Stimulated activated effector memory CD8-positive, alpha-beta T cell treated with anti-CD3 and anti-CD28 coated beads, Interleukin-12 subunit alpha, Interleukin-12 subunit beta, amount 100 ng/mL, for 72 hours (primary cell): ENCODE measurements at regions not wholly inside any gene's neighbourhood (a gene's known extent, or its start where the extent isn't known, plus 50 kb on each side); places are given as distances from the start of the nearest gene placed in this dataset.

Experiments used
- ATAC-seq: fragments of 150-1000 bp; cut with Tn5 transposase; 2 replicates; pipeline ENCODE4 v1.10.0; 2021
- DNase-seq, 2 donors: peaks; one replicate each; pipeline ENCODE4 v3.0.0; 2021 to 2022; ENCODE audit warnings: low spot score in 2 of 2
- H3K27ac Mint-ChIP-seq: one replicate; pipeline ENCODE4 v1.8.0; 2022; ENCODE audit warnings: mild to moderate bottlenecking, mixed read lengths
- H3K36me3 Mint-ChIP-seq: one replicate; pipeline ENCODE4 v1.8.0; 2022; ENCODE audit warnings: mild to moderate bottlenecking, mixed read lengths
- H3K4me1 Mint-ChIP-seq: one replicate; pipeline ENCODE4 v1.8.0; 2022; ENCODE audit warnings: mixed read lengths
- H3K4me3 Mint-ChIP-seq: one replicate; pipeline ENCODE4 v1.8.0; 2022; ENCODE audit warnings: mild to moderate bottlenecking, mixed read lengths
- H3K9me3 Mint-ChIP-seq: one replicate; pipeline ENCODE4 v1.8.0; 2022; ENCODE audit warnings: mixed read lengths

DNA sequence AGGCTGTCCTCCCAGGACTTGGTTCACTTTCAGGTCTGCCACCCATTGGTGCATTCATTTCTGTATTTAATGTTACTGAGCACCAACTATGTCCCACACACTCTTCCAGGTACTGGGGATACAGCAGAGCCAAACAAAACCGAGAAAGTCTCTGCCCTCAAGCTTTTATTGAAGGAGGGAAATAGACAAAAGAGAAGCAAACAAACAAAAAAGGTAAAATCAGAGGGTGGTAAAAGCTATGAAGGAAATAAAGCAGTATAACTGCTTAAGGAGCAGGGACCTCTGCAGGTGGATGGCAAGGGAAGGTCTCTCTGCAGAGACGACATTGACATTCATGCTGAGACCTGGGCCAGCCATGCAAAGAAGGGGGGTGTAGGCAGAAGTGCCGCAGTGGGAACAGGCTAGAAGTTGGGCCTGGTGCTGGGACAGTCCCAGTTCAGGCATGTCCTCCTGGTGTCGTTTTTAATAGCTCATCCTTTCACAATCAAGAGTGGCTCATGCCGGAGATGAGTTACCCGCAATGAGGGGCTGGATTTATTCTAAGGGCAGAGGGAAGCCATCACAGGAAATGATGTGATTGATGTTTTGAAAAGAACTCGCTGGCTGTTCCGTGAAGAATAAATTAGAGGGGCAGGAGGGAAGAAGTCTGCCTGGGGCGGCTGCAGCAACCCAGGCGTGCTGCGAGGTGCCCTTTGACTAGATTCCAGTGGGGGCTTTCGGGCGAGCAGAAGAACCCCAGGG is 72.8 kb downstream of the IRF2BPL start:
- Mint-ChIP-seq H3K36me3 (peaks cover 11% of the 10 kb centered on the region), H3K27ac (peak overlapping the region; percentile 94), H3K4me1 (peaks cover 74% of the 10 kb centered on the region), H3K4me3 (peak overlapping the region; percentile 77), H3K9me3 (no peaks in the 10 kb centered on the region)
- DNase-seq, result peak; percentile 34 to 74
- ATAC-seq, result peak; percentile 78

DNA sequence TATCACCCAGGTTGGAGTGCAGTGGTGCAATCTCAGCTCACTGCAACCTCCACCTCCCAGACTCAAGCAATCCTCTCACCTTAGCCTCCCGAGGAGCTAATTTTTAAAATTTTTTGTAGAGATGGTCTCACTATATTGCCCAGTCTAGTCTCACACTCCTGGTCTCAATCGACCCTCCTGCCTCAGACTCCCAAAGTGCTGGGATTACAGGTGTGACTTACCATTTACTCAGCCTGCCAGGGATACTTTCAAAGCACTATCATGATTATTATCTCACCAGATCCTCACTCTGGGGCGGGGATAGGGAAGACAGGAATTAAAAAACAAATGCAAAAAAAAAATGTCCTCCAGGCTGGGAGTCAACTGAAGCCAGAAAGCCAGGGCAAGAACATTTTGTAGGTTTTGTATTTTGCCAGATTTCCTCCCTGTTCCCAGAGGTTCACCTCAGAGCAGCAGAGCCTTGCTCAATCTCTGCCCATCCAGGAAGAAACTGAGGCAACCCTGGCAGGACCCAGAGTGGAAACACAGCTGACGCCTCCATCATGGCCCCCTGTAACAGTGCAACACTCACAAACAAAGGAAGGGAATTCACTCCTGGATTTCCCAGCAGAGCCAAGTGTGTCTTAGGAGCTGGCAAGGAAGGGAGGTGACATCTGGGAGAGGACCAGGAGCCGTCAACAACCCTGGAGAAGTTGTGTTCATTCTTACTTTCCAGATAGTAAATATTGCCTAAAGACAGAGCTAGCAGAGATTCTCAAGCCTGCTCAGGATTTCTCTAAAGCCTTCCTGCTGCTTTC is 73.9 kb downstream of the IRF2BPL start:
- peak overlapping the region; percentile 94 for H3K27ac Mint-ChIP-seq
- peak overlapping the region; percentile 77 for H3K4me3 Mint-ChIP-seq
- peaks cover 64% of the 10 kb centered on the region for H3K4me1 Mint-ChIP-seq
- peaks cover 11% of the 10 kb centered on the region for H3K36me3 Mint-ChIP-seq
- DNase-seq, result no peak
- H3K9me3 Mint-ChIP-seq, result no peaks in the 10 kb centered on the region
- ATAC-seq, result no peak

DNA sequence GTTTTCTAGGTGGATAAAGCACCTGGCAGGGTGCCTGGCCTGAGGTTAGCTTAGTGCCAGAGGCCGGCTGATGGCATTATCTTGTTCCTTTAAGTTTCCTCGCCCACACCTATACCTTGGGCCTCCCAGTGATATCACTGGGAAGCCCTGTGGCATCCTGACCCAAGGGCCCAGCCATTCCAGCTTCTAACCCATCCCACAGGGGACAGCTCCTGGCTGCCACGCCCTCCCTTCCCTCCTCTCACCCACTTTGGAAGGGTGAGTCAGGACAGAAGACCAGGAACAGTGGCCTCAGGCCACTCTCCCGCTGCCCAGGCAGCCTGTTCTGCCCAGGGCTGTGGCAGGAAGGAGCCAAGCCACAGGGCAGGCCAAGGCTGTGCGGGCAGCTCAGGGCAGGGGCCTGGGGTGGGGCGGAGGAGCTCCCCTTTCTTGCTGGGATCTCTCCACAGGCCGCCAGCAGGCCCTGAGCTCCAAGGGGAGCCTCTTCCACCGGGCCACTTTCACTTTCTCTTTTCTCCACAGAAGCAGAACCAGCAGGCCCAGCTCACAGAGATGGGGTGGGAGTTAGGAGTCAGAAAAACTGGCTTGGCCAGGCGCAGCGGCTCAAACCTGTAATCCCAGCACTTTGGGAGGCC is 75.1 kb downstream of the IRF2BPL start:
- Mint-ChIP-seq H3K4me3 (peak overlapping the region; percentile 45), H3K27ac (peak overlapping the region; percentile 87), H3K36me3 (peaks cover 11% of the 10 kb centered on the region), H3K4me1 (peaks cover 53% of the 10 kb centered on the region), H3K9me3 (no peaks in the 10 kb centered on the region)
- DNase-seq (peak in 1 of 2 donors; percentile 54), ATAC-seq (no peak)

DNA sequence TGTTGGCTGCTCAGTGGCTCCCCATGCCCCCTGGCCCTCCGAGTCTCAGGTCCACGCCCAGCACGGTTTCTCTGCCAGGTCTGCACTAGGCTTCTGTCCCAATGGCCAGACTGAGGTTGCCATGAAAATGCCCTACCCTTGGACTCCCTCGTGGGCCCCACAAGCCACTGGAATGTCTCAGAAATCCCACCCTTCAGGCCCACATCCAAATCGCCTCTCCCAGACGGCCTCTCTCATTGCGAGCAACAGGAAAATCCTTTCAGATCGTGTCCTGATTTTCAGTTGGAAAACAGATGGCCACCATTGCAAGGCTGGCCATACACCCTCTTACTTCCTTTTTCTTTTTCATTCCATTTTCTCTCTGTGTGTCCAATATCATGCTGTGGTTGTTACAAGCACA is 77.3 kb downstream of the IRF2BPL start:
- ATAC-seq (no peak), DNase-seq (no peak)
- peaks cover 49% of the 10 kb centered on the region for H3K4me1 Mint-ChIP-seq
- no peaks in the 10 kb centered on the region for H3K36me3 Mint-ChIP-seq
- H3K9me3 Mint-ChIP-seq, result no peaks in the 10 kb centered on the region
- H3K27ac Mint-ChIP-seq, result peak overlapping the region; percentile 8
- H3K4me3 Mint-ChIP-seq, result no peak overlapping the region

DNA sequence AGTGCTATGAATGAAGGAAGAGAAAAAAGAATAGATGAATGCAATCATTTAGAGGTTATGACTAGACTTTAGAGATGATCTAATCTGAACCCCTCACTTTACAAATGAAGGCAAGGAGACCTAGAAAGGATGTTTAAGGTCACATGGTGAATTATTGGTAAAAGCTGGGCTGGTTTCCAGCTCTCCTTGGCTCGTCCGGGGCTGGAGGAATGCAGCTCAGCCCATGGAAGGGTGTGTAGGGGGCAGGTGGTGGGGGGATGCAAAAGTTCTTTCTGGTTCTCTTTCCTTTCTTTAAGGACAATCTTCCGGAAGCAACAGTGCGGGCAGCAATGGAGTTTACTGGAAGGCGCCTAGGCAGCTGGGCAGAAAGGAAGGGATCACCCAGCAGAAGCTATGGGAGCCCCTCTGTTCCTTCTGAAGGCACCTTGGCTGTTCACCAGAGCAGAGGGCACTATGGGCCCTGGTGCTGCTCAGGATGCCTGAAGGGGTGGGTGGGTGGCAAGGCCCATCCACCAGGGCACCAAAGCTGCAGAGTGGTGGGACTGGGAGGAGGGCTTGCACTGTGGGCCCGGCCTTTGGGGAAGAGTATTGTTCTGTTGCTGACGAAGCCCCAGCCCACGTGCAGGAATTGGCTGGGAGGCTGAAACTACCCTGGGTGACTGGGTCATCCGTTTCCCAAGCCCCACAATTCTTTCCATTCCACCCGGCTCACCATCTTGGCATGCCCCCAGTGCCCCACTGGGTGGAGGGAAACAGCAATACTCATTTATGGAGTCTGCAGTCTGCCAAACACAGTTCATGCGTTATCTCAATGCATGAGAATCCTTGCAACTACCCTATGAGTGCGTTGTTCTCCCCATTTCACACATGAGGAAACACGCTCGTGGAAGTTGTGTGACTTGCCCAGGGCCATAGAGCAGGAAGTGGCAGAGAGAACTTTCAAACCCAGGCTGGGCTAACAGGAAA is 78.2 kb downstream of the IRF2BPL start:
- H3K36me3 Mint-ChIP-seq, result no peaks in the 10 kb centered on the region
- no peak overlapping the region for H3K4me3 Mint-ChIP-seq
- ATAC-seq (no peak), DNase-seq (no peak)
- H3K27ac Mint-ChIP-seq, result no peak overlapping the region
- H3K4me1 Mint-ChIP-seq, result peaks cover 40% of the 10 kb centered on the region
- no peaks in the 10 kb centered on the region for H3K9me3 Mint-ChIP-seq

DNA sequence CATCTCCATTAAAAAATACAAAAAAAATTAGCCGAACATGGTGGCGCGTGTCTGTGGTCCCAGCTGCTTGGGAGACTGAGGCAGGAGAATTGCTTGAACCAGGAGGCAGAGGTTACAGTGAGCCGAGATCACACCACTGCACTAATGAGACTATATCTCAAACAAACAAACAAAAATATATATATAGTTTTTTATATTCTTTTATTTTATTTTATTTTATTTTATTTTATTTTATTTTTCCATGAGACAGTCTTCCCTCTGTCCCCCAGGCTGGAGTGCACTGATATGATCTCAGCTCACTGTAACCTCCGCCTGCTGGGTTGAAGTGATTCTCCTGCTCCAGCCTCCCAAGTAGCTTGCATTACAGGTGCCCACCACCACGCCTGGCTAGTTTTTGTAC is 79.5 kb downstream of the IRF2BPL start:
- Mint-ChIP-seq H3K4me1 (peaks cover 30% of the 10 kb centered on the region), H3K27ac (peak overlapping the region; percentile 34), H3K4me3 (no peak overlapping the region), H3K9me3 (no peaks in the 10 kb centered on the region), H3K36me3 (no peaks in the 10 kb centered on the region)
- ATAC-seq (no peak), DNase-seq (no peak)

DNA sequence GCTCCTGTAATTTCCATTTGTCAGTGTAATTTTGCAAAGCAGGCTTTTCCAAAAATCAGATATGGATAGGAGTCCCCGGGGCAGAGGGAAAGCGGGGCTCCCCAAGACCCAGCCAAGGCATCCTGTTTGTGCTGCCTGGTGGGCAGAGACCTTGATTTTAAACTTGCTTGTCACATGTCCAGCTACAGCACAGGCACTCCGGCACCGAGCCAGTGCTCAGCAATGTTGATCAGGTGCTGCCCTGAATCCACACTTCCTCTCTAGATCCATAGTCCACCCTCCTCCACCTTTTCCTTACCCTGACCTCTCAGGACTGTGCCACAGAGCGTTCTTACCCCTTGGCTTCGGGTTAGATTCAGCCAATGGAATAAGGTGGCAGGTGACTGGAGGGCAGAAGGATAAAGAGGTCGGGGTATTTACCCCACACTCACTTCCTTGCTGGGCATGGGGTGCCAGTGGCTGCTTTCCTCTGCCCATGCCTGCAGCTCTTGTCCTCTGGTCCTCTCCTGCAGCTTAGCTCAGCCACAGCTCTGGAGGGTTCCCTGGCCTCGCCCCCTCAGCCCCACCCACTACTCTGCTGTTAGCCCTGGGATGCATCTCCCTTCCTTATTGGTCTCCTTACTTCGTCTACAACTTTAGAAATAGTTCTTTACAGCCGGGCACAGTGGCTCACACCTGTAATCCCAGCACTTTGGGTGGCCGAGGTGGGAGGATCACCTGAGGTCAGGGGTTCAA is 80.1 kb downstream of the IRF2BPL start:
- H3K4me3 Mint-ChIP-seq, result no peak overlapping the region
- no peak for ATAC-seq
- H3K27ac Mint-ChIP-seq, result peak overlapping the region; percentile 54
- no peaks in the 10 kb centered on the region for H3K36me3 Mint-ChIP-seq
- H3K4me1 Mint-ChIP-seq, result peaks cover 26% of the 10 kb centered on the region
- no peak for DNase-seq
- no peaks in the 10 kb centered on the region for H3K9me3 Mint-ChIP-seq

DNA sequence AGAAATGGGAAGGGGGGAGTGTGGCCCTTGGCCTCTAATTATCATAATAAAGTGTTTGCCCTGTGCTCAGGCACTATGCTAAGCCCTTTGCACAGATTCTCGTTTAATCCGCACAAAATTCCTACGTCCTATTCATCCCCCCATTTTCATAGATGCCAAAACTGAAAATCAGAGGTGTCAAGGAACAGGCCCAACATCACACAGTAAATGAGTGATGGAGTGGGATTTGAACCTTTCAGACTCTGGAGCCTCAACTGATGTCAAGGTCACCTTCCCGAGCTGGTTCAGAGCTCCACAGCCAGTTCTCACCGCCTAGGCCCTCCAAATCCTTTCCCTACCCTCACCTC is 80.7 kb downstream of the IRF2BPL start:
- DNase-seq, result no peak
- Mint-ChIP-seq H3K9me3 (no peaks in the 10 kb centered on the region), H3K36me3 (no peaks in the 10 kb centered on the region), H3K4me3 (peak overlapping the region; percentile 30), H3K4me1 (peaks cover 30% of the 10 kb centered on the region), H3K27ac (peak overlapping the region; percentile 54)
- no peak for ATAC-seq

DNA sequence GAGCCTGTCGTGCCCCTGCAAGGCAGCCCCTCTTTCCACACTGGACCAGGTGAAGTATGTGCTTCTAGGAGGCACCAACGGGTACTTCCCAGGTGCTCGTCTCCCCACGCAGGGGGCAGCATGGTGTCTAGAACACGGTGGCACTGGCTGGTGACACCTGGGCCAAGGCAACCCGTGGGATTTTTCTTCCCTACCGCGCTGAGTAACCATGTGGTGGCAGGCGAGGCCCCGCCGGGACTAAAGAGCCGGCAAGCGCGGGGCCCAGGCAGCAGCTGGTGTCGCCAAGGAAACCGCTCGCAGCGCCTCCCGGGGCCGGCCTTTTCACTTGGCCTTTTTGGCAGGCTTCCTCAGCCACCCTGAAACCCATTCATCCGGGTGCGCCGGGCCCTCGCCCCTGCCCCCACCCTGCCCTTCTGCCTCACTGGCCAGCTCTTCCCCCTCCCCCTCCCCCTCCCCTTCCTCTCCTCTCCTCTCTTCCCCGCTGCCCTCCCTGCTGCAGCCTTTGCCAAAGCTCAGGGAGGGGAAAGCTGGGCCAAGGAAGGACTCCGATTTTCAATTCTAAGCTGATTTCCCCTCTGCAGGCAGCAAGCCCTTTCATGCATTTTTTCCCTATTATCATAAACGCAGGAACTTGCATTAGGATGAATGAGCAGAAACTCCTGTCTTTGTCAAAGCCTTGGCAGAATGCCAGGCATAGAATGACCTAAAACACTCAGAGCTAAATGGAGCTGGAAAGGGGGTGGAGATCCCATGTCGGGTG is 81.2 kb downstream of the IRF2BPL start:
- peak; percentile 56 to 79 for DNase-seq
- H3K4me3 Mint-ChIP-seq, result peak overlapping the region; percentile 30

DNA sequence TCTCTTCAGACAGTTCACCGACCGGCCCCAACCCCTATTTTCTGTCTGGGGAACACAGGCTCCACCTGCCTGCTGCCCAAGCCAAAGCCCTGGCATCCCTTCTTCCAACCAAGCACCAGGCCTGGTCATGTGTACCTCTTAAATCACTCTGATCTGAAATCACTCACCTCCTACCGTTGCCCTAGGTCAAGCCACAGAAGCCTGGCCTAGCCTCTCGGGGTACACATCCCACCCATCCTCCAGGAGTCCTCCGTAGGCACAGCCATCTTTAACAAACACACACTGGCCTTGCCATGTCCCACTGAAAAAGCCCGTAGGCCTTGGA is 81.8 kb downstream of the IRF2BPL start:
- H3K9me3 Mint-ChIP-seq, result no peaks in the 10 kb centered on the region
- peak; percentile 14 for ATAC-seq
- H3K4me1 Mint-ChIP-seq, result peaks cover 37% of the 10 kb centered on the region
- H3K27ac Mint-ChIP-seq, result peak overlapping the region; percentile 82
- DNase-seq, result no peak
- no peaks in the 10 kb centered on the region for H3K36me3 Mint-ChIP-seq
- peak overlapping the region; percentile 30 for H3K4me3 Mint-ChIP-seq

More for the DNA sequence above, 81.2 kb downstream of the IRF2BPL start:
- no peaks in the 10 kb centered on the region for H3K9me3 Mint-ChIP-seq
- ATAC-seq, result peak; percentile 93
- peaks cover 35% of the 10 kb centered on the region for H3K4me1 Mint-ChIP-seq
- no peaks in the 10 kb centered on the region for H3K36me3 Mint-ChIP-seq
- H3K27ac Mint-ChIP-seq, result peak overlapping the region; percentile 82

DNA sequence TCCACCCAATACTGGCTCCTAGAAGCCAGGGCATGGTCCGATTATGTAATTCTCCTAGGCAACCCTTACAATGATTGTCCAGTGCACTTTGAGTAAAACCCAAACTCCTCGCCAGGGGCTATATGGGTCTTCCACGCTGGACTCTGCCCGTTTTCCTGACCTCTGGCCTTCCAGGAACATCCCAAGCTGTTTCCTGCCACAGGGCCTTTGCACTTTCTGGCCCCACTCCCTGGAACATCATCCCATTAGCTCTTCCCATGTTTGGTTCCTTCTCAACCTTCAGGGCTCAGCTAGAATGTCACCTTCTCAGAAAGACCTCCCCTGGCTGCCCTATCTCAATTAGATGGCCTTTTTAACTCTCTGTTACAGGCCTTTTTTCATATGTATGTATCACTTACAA is 85.4 kb downstream of the IRF2BPL start:
- H3K27ac Mint-ChIP-seq, result no peak overlapping the region
- no peak overlapping the region for H3K4me3 Mint-ChIP-seq
- H3K4me1 Mint-ChIP-seq, result peaks cover 30% of the 10 kb centered on the region
- DNase-seq, result no peak
- H3K9me3 Mint-ChIP-seq, result no peaks in the 10 kb centered on the region
- ATAC-seq, result no peak
- H3K36me3 Mint-ChIP-seq, result no peaks in the 10 kb centered on the region

DNA sequence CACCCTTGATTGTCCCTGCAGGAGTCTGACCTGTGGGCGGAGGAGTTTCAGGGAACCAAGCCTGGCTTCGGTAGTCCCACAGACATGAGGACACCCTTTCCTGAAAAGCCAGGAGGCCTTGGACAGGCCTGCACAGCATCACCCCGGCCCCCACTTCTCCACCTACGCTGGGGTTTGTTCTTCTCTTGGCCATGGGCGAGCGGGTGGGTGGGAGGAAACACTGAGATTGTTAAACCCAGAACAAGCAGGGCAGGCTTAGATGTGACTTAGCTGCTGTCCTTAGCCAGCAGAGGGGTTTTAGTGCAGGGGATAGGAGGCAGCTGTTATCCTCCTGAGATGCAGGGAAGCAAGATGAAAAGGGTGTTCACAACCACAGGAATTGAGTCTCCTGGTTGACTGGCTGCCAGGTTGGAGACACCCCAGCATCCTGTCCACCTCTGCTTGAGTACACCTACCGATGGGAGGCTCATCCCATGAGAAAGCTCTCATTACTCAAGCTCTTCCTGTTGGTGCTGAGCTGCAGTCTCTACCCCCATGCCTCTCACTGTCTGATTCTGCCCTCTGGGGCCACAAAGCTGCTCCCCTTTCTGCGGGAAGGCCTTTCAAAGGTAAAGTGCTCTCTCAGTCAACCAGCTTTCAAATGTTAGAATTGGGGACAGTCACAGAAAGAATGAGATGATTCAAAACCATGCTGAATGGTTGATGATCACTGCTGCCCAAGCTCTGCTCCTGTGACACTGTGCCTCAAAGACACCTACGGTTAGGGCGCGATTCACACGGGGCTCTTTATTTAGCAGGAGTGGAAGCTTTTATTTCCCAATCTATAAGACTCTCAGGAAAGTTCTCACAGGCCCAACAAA is 86.3 kb downstream of the IRF2BPL start:
- peaks cover 23% of the 10 kb centered on the region for H3K4me1 Mint-ChIP-seq
- H3K27ac Mint-ChIP-seq, result no peak overlapping the region
- DNase-seq (no peak), ATAC-seq (peak; percentile 25)
- H3K4me3 Mint-ChIP-seq, result no peak overlapping the region
- H3K36me3 Mint-ChIP-seq, result no peaks in the 10 kb centered on the region
- H3K9me3 Mint-ChIP-seq, result no peaks in the 10 kb centered on the region

DNA sequence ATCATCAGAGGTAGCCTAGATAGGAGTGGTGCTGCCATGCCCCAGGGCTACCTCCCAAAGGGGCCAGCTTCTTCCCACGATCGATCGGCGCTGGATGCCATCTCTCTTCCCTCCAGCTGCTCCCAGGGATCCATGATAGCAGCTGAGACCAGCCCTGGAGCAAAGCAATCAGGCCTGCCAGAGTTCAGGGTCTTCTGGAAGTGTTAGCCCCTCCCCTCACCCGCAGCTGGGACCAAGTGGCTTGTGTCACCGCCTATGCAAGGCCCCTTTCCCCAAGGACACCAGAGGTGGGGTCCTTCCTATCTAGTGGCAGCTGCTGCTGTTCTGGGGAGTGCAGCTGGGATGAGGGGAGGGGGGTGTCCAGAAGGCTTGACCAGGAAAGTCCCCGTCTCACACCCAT is 87.0 kb downstream of the IRF2BPL start:
- Mint-ChIP-seq H3K4me1 (peaks cover 16% of the 10 kb centered on the region), H3K9me3 (no peaks in the 10 kb centered on the region), H3K27ac (no peak overlapping the region), H3K4me3 (no peak overlapping the region), H3K36me3 (no peaks in the 10 kb centered on the region)
- no peak for DNase-seq
- no peak for ATAC-seq
